ENCODE measurements at regions not wholly inside any gene's neighbourhood (a gene's known extent, or its start where the extent isn't known, plus 50 kb on each side); places are given as distances from the start of the nearest gene placed in this dataset.

DNA sequence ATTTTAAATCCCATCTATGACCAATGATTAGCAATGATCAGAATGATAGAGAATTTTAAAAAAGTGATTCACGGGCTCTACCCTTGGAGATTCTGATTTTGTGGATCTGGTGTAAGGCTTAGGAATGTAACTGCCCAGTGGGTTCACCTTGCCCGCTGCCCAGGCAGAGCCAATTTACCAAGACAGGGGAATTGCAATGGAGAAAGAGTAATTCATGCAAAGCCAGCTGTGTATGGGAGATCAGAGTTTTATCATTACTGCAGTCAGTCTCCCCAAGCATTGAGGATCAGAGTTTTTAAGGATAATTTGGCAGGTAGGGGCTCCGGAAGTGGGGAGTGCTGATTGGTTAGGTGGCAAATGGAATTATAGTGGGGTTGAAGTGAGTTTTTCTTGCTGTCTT, 480.6 kb downstream of the ATP23 start:
- TF ChIP-seq TCF12 (IDR thresholded peaks at IDR 0.05; ENCODE audit: low read depth) (no peak), CREB1 (IDR thresholded peaks at IDR 0.05; ENCODE audit: low read depth) (no peak), REST (IDR thresholded peaks at IDR 0.05; ENCODE audit: low read depth) (no peak), CEBPB (IDR thresholded peaks at IDR 0.05) (no peak)

GRCh38 chr12:58424735-58425392, 483.5 kb downstream of the ATP23 start:
- TF ChIP-seq REST (IDR thresholded peaks at IDR 0.05; ENCODE audit: low read depth) (no peak), CEBPB (IDR thresholded peaks at IDR 0.05) (peak; percentile 33; the same call in 1 of the 2 replicates)

- TF ChIP-seq REST (IDR thresholded peaks at IDR 0.05; ENCODE audit: low read depth) (no peak), TEAD4 (IDR thresholded peaks at IDR 0.05) (peak; percentile 87), RAD21 (IDR thresholded peaks at IDR 0.05; ENCODE audit: low read depth) (0 out of 2 replicates have a peak, but pooled peaks have one; percentile 1), FOXM1 (IDR thresholded peaks at IDR 0.05; ENCODE audit: borderline replicate concordance, low read depth) (peak; percentile 65; the same call in 1 of the 2 replicates), EP300 (IDR thresholded peaks at IDR 0.05; ENCODE audit: borderline replicate concordance) (peak; percentile 83), TCF12 (IDR thresholded peaks at IDR 0.05; ENCODE audit: low read depth) (peak; percentile 32; the same call in 1 of the 2 replicates), YY1 (IDR thresholded peaks at IDR 0.05; ENCODE audit: low read depth) (peak; percentile 57; the same call in 1 of the 2 replicates), NFIC (IDR thresholded peaks at IDR 0.05) (peak; percentile 37)
- TF ChIP-seq, protein P1, sequence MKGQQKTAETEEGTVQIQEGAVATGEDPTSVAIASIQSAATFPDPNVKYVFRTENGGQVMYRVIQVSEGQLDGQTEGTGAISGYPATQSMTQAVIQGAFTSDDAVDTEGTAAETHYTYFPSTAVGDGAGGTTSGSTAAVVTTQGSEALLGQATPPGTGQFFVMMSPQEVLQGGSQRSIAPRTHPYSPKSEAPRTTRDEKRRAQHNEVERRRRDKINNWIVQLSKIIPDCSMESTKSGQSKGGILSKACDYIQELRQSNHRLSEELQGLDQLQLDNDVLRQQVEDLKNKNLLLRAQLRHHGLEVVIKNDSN (IDR thresholded peaks at IDR 0.05): no peak
- TF ChIP-seq, protein P2, sequence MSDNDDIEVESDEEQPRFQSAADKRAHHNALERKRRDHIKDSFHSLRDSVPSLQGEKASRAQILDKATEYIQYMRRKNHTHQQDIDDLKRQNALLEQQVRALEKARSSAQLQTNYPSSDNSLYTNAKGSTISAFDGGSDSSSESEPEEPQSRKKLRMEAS (IDR thresholded peaks at IDR 0.05): peak; percentile 75
Observed at GRCh38 chr12:58425481-58426392, 484.4 kb downstream of the ATP23 start.

GRCh38 chr12:58433959-58434358, 486.3 kb downstream of the LRIG3 start:
- TF ChIP-seq YY1 (IDR thresholded peaks at IDR 0.05; ENCODE audit: low read depth): no peak
- no peak for TF ChIP-seq EP300 (IDR thresholded peaks at IDR 0.05; ENCODE audit: borderline replicate concordance)
- no peak for TF ChIP-seq CEBPB (IDR thresholded peaks at IDR 0.05)
- no peak for TF ChIP-seq TCF12 (IDR thresholded peaks at IDR 0.05; ENCODE audit: low read depth)
- no peak for TF ChIP-seq NFIC (IDR thresholded peaks at IDR 0.05)
- TF ChIP-seq ZBTB7A (IDR thresholded peaks at IDR 0.05; ENCODE audit: low read depth): no peak
- no peak for TF ChIP-seq REST (IDR thresholded peaks at IDR 0.05; ENCODE audit: low read depth)
- TF ChIP-seq, protein P2 (IDR thresholded peaks at IDR 0.05): no peak
- no peak for TF ChIP-seq TEAD4 (IDR thresholded peaks at IDR 0.05)
- no peak for TF ChIP-seq TAF1 (IDR thresholded peaks at IDR 0.05; ENCODE audit: low read depth)
- TF ChIP-seq, protein P1 (IDR thresholded peaks at IDR 0.05): no peak

All from Ishikawa (cell line).